SKM-1 (cell line): ENCODE measurements at regions not wholly inside any gene's neighbourhood (a gene's known extent, or its start where the extent isn't known, plus 50 kb on each side); places are given as distances from the start of the nearest gene placed in this dataset.
A peak's percentile ranks its signal among the peaks of the same experiment; 100 is the strongest.
"Not testable (repeated sequence)": the region's sequence is repeated elsewhere in the genome, so short reads cannot be mapped to it uniquely, and the experiment has no call there.

Experiments used
- DNase-seq: peaks from one replicate; lab custom pipeline; 2025; ENCODE audit not compliant: unreplicated experiment; lab: John Stamatoyannopoulos, UW

GRCh38 chr13:75180805-75181455, 301.0 kb downstream of the TBC1D4 start:
- DNase-seq: no peak

- DNase-seq: no peak
Observed at GRCh38 chr13:75178436-75178835, 303.5 kb downstream of the TBC1D4 start.

- no peak for DNase-seq
Observed at GRCh38 chr13:75175575-75175974, 306.4 kb downstream of the TBC1D4 start.

- not testable (repeated sequence) for DNase-seq
Observed at GRCh38 chr13:75175097-75175496, 306.9 kb downstream of the TBC1D4 start.

GRCh38 chr13:75174481-75174880, 307.5 kb downstream of the TBC1D4 start:
- no peak for DNase-seq

GRCh38 chr13:75173457-75174356, 308.3 kb downstream of the TBC1D4 start:
- DNase-seq: no peak

- no peak for DNase-seq
Observed at GRCh38 chr13:75170311-75170710, 311.7 kb downstream of the TBC1D4 start.

GRCh38 chr13:75165543-75166230, 316.3 kb downstream of the TBC1D4 start:
- no peak for DNase-seq

- no peak for DNase-seq
Observed at GRCh38 chr13:75161804-75162203, 320.2 kb downstream of the TBC1D4 start.

- no peak for DNase-seq
Observed at GRCh38 chr13:75160984-75161383, 321.0 kb downstream of the TBC1D4 start.

GRCh38 chr13:75154331-75154730, 327.6 kb downstream of the TBC1D4 start:
- no peak for DNase-seq

- peak; percentile 80 for DNase-seq
Observed at GRCh38 chr13:75153834-75154233, 328.1 kb downstream of the TBC1D4 start.

- DNase-seq: no peak
Observed at GRCh38 chr13:75153386-75153785, 328.6 kb downstream of the TBC1D4 start.

GRCh38 chr13:75151081-75151643, 330.8 kb downstream of the TBC1D4 start:
- no peak for DNase-seq

- DNase-seq: no peak
Observed at GRCh38 chr13:75149776-75150175, 332.2 kb downstream of the TBC1D4 start.

- no peak for DNase-seq
Observed at GRCh38 chr13:75147946-75148345, 334.0 kb downstream of the TBC1D4 start.

- DNase-seq: no peak
Observed at GRCh38 chr13:75146436-75146835, 335.5 kb downstream of the TBC1D4 start.

- no peak for DNase-seq
Observed at GRCh38 chr13:75145927-75146326, 336.0 kb downstream of the TBC1D4 start.

- DNase-seq: no peak
Observed at GRCh38 chr13:75139291-75139690, 342.7 kb downstream of the TBC1D4 start.

GRCh38 chr13:75137911-75138571, 343.9 kb downstream of the TBC1D4 start:
- no peak for DNase-seq

GRCh38 chr13:75136151-75136550, 345.8 kb downstream of the TBC1D4 start:
- no peak for DNase-seq
